Muscle of leg (tissue), 3 donors: ENCODE measurements at regions not wholly inside any gene's neighbourhood (a gene's known extent, or its start where the extent isn't known, plus 50 kb on each side); places are given as distances from the start of the nearest gene placed in this dataset.

Source experiments
- DNase-seq: peaks from one replicate; pipeline ENCODE4 v3.0.0; 2013
- H3K27ac ChIP-seq: one replicate; pipeline ENCODE4 v1.5.1; 2013; ENCODE audit warnings: mild to moderate bottlenecking, low read length, control low read depth
- H3K27me3 ChIP-seq: one replicate; pipeline ENCODE4 v1.6.1; 2013; ENCODE audit warnings: low read length; ENCODE audit not compliant: control insufficient read depth, insufficient read depth
- H3K36me3 ChIP-seq: one replicate; pipeline ENCODE4 v1.6.1; 2013; ENCODE audit warnings: low read length; ENCODE audit not compliant: control insufficient read depth, insufficient read depth
- H3K4me1 ChIP-seq: one replicate; pipeline ENCODE4 v1.6.1; 2013; ENCODE audit warnings: low read length; ENCODE audit not compliant: control insufficient read depth, insufficient read depth
- H3K4me3 ChIP-seq: one replicate; pipeline ENCODE4 v1.5.1; 2013; ENCODE audit warnings: low read length, control low read depth
- H3K9me3 ChIP-seq: replicated peaks from 2 replicates; pipeline ENCODE4 v1.6.1; 2013; ENCODE audit warnings: low read depth, low read length; ENCODE audit not compliant: control insufficient read depth
- WGBS: methylation state at CpG from one replicate; pipeline ENCODE4 v1.1.5; 2013; ENCODE audit warnings: missing lambda C conversion rate; ENCODE audit not compliant: insufficient coverage; 5-methylcytosine and 5-hydroxymethylcytosine counted together

GRCh38 chr10:130998046-130998435 lies 313.5 kb downstream of the TCERG1L start:
- 64% methylated on average over 1 of the region's 5 CpGs for WGBS
- Histone ChIP-seq H3K27me3 (peaks cover 9% of the 10 kb centered on the region), H3K27ac (no peak overlapping the region)

GRCh38 chr10:130998642-130999041 lies 312.9 kb downstream of the TCERG1L start:
- H3K36me3 ChIP-seq, result no peaks in the 10 kb centered on the region
- H3K4me3 ChIP-seq, result no peak overlapping the region
- H3K27me3 ChIP-seq, result peaks cover 11% of the 10 kb centered on the region
- no peaks in the 10 kb centered on the region for H3K9me3 ChIP-seq
- no peak for DNase-seq
- WGBS, result 79% methylated on average over 5 of the region's 10 CpGs
- no peak overlapping the region for H3K27ac ChIP-seq
- H3K4me1 ChIP-seq, result peaks cover 17% of the 10 kb centered on the region

More at GRCh38 chr10:130998046-130998435, 313.5 kb downstream of the TCERG1L start:
- H3K36me3 ChIP-seq, result no peaks in the 10 kb centered on the region
- H3K4me1 ChIP-seq, result peaks cover 14% of the 10 kb centered on the region
- no peak for DNase-seq
- no peaks in the 10 kb centered on the region for H3K9me3 ChIP-seq
- no peak overlapping the region for H3K4me3 ChIP-seq

- no peak overlapping the region for H3K4me3 ChIP-seq
- H3K4me1 ChIP-seq, result peaks cover 23% of the 10 kb centered on the region
- H3K9me3 ChIP-seq, result no peaks in the 10 kb centered on the region
- H3K36me3 ChIP-seq, result no peaks in the 10 kb centered on the region
- 86% methylated on average over 11 of the region's 11 CpGs for WGBS
- no peak for DNase-seq
- no peak overlapping the region for H3K27ac ChIP-seq
- H3K27me3 ChIP-seq, result peaks cover 11% of the 10 kb centered on the region
Measured at GRCh38 chr10:130999376-131000202, 311.9 kb downstream of the TCERG1L start.

- Histone ChIP-seq H3K27me3 (peaks cover 11% of the 10 kb centered on the region), H3K4me3 (no peak overlapping the region), H3K36me3 (no peaks in the 10 kb centered on the region), H3K27ac (no peak overlapping the region), H3K4me1 (peaks cover 23% of the 10 kb centered on the region), H3K9me3 (no peaks in the 10 kb centered on the region)
- no peak for DNase-seq
- WGBS, result 75% methylated on average over 5 of the region's 6 CpGs
Measured at GRCh38 chr10:131000244-131000643, 311.3 kb downstream of the TCERG1L start.

- H3K27ac ChIP-seq, result no peak overlapping the region
- DNase-seq, result no peak
- no peaks in the 10 kb centered on the region for H3K36me3 ChIP-seq
- no peaks in the 10 kb centered on the region for H3K9me3 ChIP-seq
- H3K4me3 ChIP-seq, result no peak overlapping the region
- 59% methylated on average over 3 of the region's 4 CpGs for WGBS
- peaks cover 23% of the 10 kb centered on the region for H3K4me1 ChIP-seq
- peaks cover 11% of the 10 kb centered on the region for H3K27me3 ChIP-seq
Measured at GRCh38 chr10:131000743-131001142, 310.8 kb downstream of the TCERG1L start.

- H3K9me3 ChIP-seq, result no peaks in the 10 kb centered on the region
- DNase-seq, result no peak
- H3K4me1 ChIP-seq, result peaks cover 23% of the 10 kb centered on the region
- no peaks in the 10 kb centered on the region for H3K36me3 ChIP-seq
- 64% methylated on average over 9 of the region's 9 CpGs for WGBS
- H3K27ac ChIP-seq, result no peak overlapping the region
- peaks cover 9% of the 10 kb centered on the region for H3K27me3 ChIP-seq
- no peak overlapping the region for H3K4me3 ChIP-seq
Measured at GRCh38 chr10:131001438-131001837, 310.1 kb downstream of the TCERG1L start.

- 23% methylated on average over 9 of the region's 12 CpGs for WGBS
- Histone ChIP-seq H3K27ac (no peak overlapping the region), H3K9me3 (no peaks in the 10 kb centered on the region), H3K27me3 (peaks cover 8% of the 10 kb centered on the region), H3K36me3 (no peaks in the 10 kb centered on the region), H3K4me3 (no peak overlapping the region), H3K4me1 (peaks cover 23% of the 10 kb centered on the region)
- peak; percentile 59 for DNase-seq
Measured at GRCh38 chr10:131002031-131002861, 309.3 kb downstream of the TCERG1L start.

GRCh38 chr10:131003455-131003854 lies 308.1 kb downstream of the TCERG1L start:
- H3K4me1 ChIP-seq, result peaks cover 23% of the 10 kb centered on the region
- no peak overlapping the region for H3K27ac ChIP-seq
- no peaks in the 10 kb centered on the region for H3K36me3 ChIP-seq
- no peak overlapping the region for H3K4me3 ChIP-seq
- no peak for DNase-seq
- H3K27me3 ChIP-seq, result peaks cover 4% of the 10 kb centered on the region
- WGBS, result 86% methylated on average over 2 of the region's 4 CpGs
- no peaks in the 10 kb centered on the region for H3K9me3 ChIP-seq

GRCh38 chr10:131004276-131004675 lies 307.2 kb downstream of the TCERG1L start:
- Histone ChIP-seq H3K4me1 (peaks cover 23% of the 10 kb centered on the region), H3K4me3 (no peak overlapping the region), H3K36me3 (no peaks in the 10 kb centered on the region), H3K9me3 (no peaks in the 10 kb centered on the region), H3K27me3 (peaks cover 4% of the 10 kb centered on the region), H3K27ac (no peak overlapping the region)
- DNase-seq, result no peak
- no CpG with 5 or more reads among the region's 2 CpGs for WGBS
